Liver (tissue), 8 donors: ENCODE measurements at regions not wholly inside any gene's neighbourhood (a gene's known extent, or its start where the extent isn't known, plus 50 kb on each side); places are given as distances from the start of the nearest gene placed in this dataset.

Experiments
- DNase-seq: peaks from one replicate; pipeline ENCODE4 v3.0.0-alpha.2; 2017; ENCODE audit warnings: low spot score
- H3K27ac ChIP-seq, 2 donors: one replicate each; pipeline ENCODE4 v1.7.0; 2013; ENCODE audit warnings: inconsistent platforms in 2 of 2, low read length in 2 of 2, control low read depth in 1 of 2, low read depth in 1 of 2, mild to moderate bottlenecking in 1 of 2
- H3K27me3 ChIP-seq, 4 donors: one replicate each; pipeline versions ENCODE4 v1.6.1 to v1.7.0; 2013; ENCODE audit warnings: low read length in 3 of 4, inconsistent platforms in 1 of 4, mild to moderate bottlenecking in 1 of 4, moderate library complexity in 1 of 4; ENCODE audit not compliant: control insufficient read depth in 4 of 4, insufficient read depth in 4 of 4
- H3K36me3 ChIP-seq, 4 donors: one replicate each; pipeline versions ENCODE4 v1.6.1 to v1.7.0; 2013; ENCODE audit warnings: low read length in 3 of 4, mild to moderate bottlenecking in 3 of 4, low read depth in 1 of 4, moderate library complexity in 1 of 4; ENCODE audit not compliant: control insufficient read depth in 4 of 4, insufficient read depth in 3 of 4
- H3K4me1 ChIP-seq, 4 donors: one replicate each; pipeline versions ENCODE4 v1.6.1 to v1.7.0; 2013; ENCODE audit warnings: low read length in 3 of 4, mild to moderate bottlenecking in 3 of 4, moderate library complexity in 1 of 4; ENCODE audit not compliant: control insufficient read depth in 4 of 4, insufficient read depth in 4 of 4
- H3K4me3 ChIP-seq, 3 donors: one replicate each; pipeline versions ENCODE4 v1.6.1 to v1.7.0; 2013; ENCODE audit warnings: low read length in 3 of 3, control low read depth in 1 of 3, low read depth in 1 of 3, mild to moderate bottlenecking in 1 of 3
- H3K9ac ChIP-seq, 2 donors: one replicate each; pipeline ENCODE4 v1.7.0; 2013; ENCODE audit warnings: low read length in 2 of 2, mild to moderate bottlenecking in 2 of 2, moderate library complexity in 2 of 2, control low read depth in 1 of 2, low read depth in 1 of 2
- H3K9me3 ChIP-seq, 4 donors: one replicate each; pipeline versions ENCODE4 v1.6.1 to v1.7.0; 2013; ENCODE audit warnings: low read length in 3 of 4; ENCODE audit not compliant: control insufficient read depth in 4 of 4
- ATF3 ChIP-seq: IDR thresholded peaks from 2 replicates; pipeline ENCODE4 v1.6.1; 2016; ENCODE audit warnings: antibody characterized with exemption
- FOXA2 ChIP-seq: IDR thresholded peaks from 2 replicates; pipeline ENCODE4 v1.6.1; 2016; ENCODE audit warnings: antibody characterized with exemption
- GABPA ChIP-seq, 2 donors: IDR thresholded peaks in 1 of 2; conservative IDR thresholded peaks in 1 of 2; 2 replicates each; pipeline ENCODE4 v1.6.1; 2016; ENCODE audit warnings: antibody characterized with exemption in 2 of 2, mild to moderate bottlenecking in 1 of 2, moderate library complexity in 1 of 2
- HNF4A ChIP-seq, 2 donors: conservative IDR thresholded peaks; 2 replicates each; pipeline ENCODE4 v1.6.1; 2016; ENCODE audit warnings: antibody characterized with exemption in 2 of 2, mild to moderate bottlenecking in 2 of 2
- JUND ChIP-seq, 2 donors: IDR thresholded peaks; 2 replicates each; pipeline ENCODE4 v1.6.1; 2016; ENCODE audit warnings: antibody characterized with exemption in 2 of 2
- NR2F2 ChIP-seq: IDR thresholded peaks from 2 replicates; pipeline ENCODE4 v1.6.1; 2016; ENCODE audit warnings: antibody characterized with exemption
- RAD21 ChIP-seq, 2 donors: IDR thresholded peaks; 2 replicates each; pipeline ENCODE4 v1.6.1; 2016; ENCODE audit warnings: antibody characterized with exemption in 2 of 2, mild to moderate bottlenecking in 2 of 2
- RXRA ChIP-seq, 2 donors: IDR thresholded peaks; 2 replicates each; pipeline ENCODE4 v1.6.1; 2017 to 2018; ENCODE audit warnings: antibody characterized with exemption in 2 of 2, mild to moderate bottlenecking in 1 of 2
- YY1 ChIP-seq: IDR thresholded peaks from 2 replicates; pipeline ENCODE4 v1.6.1; 2016; ENCODE audit warnings: antibody characterized with exemption, mild to moderate bottlenecking
- WGBS: extraction: QIAGEN DNeasy Blood & Tissue Kit; methylation state at CpG from one replicate; pipeline ENCODE4 v1.1.7; 2013; 5-methylcytosine and 5-hydroxymethylcytosine counted together
- TF ChIP-seq, protein P1 (sequence below): IDR thresholded peaks from 2 replicates; pipeline ENCODE4 v1.6.1; 2016; ENCODE audit warnings: antibody characterized with exemption
- TF ChIP-seq, protein P2 (sequence below): IDR thresholded peaks from 2 replicates; pipeline ENCODE4 v1.6.1; 2016; ENCODE audit warnings: antibody characterized with exemption, mild to moderate bottlenecking
- TF ChIP-seq, protein P3 (sequence below): fragments of 150-350 bp; IDR thresholded peaks from 2 replicates; pipeline ENCODE4 v1.5.1; 2017; ENCODE audit warnings: improper control_type of control experiment, low read depth, low read length; ENCODE audit not compliant: missing input control
- donor health status: healthy.
- donor health status: healthy.
- donor health status: healthy.
- donor health status: healthy.
- donor health status: healthy.

DNA sequence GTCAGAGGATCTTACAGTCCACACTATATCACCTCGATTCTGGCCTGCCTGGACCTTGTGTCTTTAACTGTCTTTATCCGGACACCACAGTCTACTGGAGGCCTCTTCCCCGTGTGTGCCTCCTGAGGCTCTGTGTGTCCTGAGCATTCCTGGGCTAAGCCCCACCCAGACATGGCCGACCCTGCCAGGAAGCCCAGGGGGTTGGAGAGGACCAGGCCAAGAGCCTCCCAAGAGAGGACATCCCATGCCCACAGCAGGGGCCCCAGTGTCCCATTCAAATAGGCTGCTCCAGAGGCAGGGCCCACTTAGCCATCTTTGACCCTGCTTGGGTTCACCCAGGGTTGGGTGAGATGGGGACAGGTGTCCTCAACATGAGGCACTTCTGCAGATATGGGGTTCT, 84.7 kb upstream of the OTOS start:
- no peak for DNase-seq
- no peak for TF ChIP-seq ATF3
- no peak for TF ChIP-seq RXRA (IDR thresholded peaks at IDR 0.05)
- no peak for TF ChIP-seq NR2F2
- no peak for TF ChIP-seq YY1
- TF ChIP-seq HNF4A (conservative IDR thresholded peaks at IDR 0.05) = no peak
- TF ChIP-seq GABPA (IDR thresholded peaks at IDR 0.05 in 1 of 2, conservative IDR thresholded peaks at IDR 0.05 in 1 of 2) = no peak
- H3K9me3 ChIP-seq = no peaks in the 10 kb centered on the region
- H3K27ac ChIP-seq = no peak overlapping the region
- H3K4me1 ChIP-seq = no peaks in the 10 kb centered on the region
- H3K4me3 ChIP-seq = no peak overlapping the region
- peaks cover 0 to 5% (median 2%) of the 10 kb centered on the region in 4 donors for H3K27me3 ChIP-seq
- H3K9ac ChIP-seq = no peak overlapping the region
- WGBS = 77% methylated on average over 4 of the region's 4 CpGs
- H3K36me3 ChIP-seq = no peaks in the 10 kb centered on the region

DNA sequence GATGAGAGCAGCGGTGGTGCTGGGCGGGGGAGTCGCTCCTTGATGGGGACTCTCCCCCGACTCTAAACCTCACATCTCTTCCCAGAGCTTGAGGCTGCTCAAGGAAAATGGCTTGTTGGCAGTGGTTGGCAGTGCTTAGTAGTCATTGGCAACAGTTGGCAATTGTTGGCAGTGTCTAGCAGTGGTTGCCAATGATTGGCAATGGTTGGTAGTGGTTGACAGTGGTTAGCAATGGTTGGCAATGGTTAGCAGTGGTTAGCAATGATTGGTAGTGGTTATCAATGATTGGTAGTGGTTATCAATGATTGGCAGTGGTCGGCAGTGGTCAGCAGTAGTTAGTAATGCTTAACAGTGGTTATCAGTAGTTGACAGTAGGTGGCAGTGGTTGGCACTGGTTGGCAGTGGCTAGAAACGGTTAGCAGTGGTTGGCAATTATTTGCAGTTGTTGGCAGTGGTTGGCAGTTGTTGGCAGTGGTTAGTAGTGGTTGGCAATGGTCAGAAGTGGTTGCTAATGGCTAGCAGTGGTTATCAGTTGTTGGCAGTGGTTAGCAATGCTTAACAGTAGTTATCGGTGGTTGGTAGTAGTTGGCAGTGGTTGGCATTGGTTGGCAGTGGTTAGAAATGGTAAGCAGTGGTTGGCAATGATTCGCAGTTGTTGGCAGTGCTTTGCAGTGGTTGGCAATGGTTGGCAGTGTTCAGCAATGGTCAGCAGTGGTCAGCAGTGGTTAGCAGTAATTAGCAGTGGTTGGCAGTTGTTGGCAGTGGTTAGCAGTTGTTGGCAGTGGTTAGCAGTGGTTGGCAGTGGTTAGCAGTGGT, 85.4 kb upstream of the OTOS start:
- Histone ChIP-seq H3K4me1 (no peaks in the 10 kb centered on the region), H3K27me3 (peaks cover 0 to 3% (median 0%) of the 10 kb centered on the region in 4 donors), H3K9me3 (no peaks in the 10 kb centered on the region), H3K9ac (no peak overlapping the region), H3K4me3 (no peak overlapping the region), H3K36me3 (no peaks in the 10 kb centered on the region), H3K27ac (no peak overlapping the region)
- DNase-seq = no peak
- 84% methylated on average over 8 of the region's 8 CpGs for WGBS
- TF ChIP-seq, protein P1, sequence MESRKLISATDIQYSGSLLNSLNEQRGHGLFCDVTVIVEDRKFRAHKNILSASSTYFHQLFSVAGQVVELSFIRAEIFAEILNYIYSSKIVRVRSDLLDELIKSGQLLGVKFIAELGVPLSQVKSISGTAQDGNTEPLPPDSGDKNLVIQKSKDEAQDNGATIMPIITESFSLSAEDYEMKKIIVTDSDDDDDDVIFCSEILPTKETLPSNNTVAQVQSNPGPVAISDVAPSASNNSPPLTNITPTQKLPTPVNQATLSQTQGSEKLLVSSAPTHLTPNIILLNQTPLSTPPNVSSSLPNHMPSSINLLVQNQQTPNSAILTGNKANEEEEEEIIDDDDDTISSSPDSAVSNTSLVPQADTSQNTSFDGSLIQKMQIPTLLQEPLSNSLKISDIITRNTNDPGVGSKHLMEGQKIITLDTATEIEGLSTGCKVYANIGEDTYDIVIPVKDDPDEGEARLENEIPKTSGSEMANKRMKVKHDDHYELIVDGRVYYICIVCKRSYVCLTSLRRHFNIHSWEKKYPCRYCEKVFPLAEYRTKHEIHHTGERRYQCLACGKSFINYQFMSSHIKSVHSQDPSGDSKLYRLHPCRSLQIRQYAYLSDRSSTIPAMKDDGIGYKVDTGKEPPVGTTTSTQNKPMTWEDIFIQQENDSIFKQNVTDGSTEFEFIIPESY = no peak
- TF ChIP-seq, protein P2, sequence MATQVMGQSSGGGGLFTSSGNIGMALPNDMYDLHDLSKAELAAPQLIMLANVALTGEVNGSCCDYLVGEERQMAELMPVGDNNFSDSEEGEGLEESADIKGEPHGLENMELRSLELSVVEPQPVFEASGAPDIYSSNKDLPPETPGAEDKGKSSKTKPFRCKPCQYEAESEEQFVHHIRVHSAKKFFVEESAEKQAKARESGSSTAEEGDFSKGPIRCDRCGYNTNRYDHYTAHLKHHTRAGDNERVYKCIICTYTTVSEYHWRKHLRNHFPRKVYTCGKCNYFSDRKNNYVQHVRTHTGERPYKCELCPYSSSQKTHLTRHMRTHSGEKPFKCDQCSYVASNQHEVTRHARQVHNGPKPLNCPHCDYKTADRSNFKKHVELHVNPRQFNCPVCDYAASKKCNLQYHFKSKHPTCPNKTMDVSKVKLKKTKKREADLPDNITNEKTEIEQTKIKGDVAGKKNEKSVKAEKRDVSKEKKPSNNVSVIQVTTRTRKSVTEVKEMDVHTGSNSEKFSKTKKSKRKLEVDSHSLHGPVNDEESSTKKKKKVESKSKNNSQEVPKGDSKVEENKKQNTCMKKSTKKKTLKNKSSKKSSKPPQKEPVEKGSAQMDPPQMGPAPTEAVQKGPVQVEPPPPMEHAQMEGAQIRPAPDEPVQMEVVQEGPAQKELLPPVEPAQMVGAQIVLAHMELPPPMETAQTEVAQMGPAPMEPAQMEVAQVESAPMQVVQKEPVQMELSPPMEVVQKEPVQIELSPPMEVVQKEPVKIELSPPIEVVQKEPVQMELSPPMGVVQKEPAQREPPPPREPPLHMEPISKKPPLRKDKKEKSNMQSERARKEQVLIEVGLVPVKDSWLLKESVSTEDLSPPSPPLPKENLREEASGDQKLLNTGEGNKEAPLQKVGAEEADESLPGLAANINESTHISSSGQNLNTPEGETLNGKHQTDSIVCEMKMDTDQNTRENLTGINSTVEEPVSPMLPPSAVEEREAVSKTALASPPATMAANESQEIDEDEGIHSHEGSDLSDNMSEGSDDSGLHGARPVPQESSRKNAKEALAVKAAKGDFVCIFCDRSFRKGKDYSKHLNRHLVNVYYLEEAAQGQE = no peak
- TF ChIP-seq RAD21 (IDR thresholded peaks at IDR 0.05) = peak; percentile 12 to 60
- TF ChIP-seq, protein P3, sequence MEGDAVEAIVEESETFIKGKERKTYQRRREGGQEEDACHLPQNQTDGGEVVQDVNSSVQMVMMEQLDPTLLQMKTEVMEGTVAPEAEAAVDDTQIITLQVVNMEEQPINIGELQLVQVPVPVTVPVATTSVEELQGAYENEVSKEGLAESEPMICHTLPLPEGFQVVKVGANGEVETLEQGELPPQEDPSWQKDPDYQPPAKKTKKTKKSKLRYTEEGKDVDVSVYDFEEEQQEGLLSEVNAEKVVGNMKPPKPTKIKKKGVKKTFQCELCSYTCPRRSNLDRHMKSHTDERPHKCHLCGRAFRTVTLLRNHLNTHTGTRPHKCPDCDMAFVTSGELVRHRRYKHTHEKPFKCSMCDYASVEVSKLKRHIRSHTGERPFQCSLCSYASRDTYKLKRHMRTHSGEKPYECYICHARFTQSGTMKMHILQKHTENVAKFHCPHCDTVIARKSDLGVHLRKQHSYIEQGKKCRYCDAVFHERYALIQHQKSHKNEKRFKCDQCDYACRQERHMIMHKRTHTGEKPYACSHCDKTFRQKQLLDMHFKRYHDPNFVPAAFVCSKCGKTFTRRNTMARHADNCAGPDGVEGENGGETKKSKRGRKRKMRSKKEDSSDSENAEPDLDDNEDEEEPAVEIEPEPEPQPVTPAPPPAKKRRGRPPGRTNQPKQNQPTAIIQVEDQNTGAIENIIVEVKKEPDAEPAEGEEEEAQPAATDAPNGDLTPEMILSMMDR = peak; percentile 10
- TF ChIP-seq FOXA2 = no peak
- no peak for TF ChIP-seq JUND (IDR thresholded peaks at IDR 0.05)
